Testis (tissue), 2 donors: ENCODE measurements at regions not wholly inside any gene's neighbourhood (a gene's known extent, or its start where the extent isn't known, plus 50 kb on each side); places are given as distances from the start of the nearest gene placed in this dataset.

Experiments
- CTCF ChIP-seq, 3 experiments: fragments of 450-650 bp in 2 of 3; fragments of 200-600 bp in 1 of 3; sonication (generic) in 1 of 3; IDR thresholded peaks; one replicate each; pipeline ENCODE4 v1.5.1; 2016 to 2019; ENCODE audit warnings: antibody characterized with exemption in 3 of 3, mild to moderate bottlenecking in 2 of 3, moderate library complexity in 1 of 3
- POLR2A ChIP-seq: fragments of 450-650 bp; IDR thresholded peaks from one replicate; pipeline ENCODE4 v1.6.1; 2017; ENCODE audit warnings: antibody characterized with exemption, mild to moderate bottlenecking, moderate library complexity

- no peak for TF ChIP-seq CTCF (IDR thresholded peaks at IDR 0.05)
- no peak for TF ChIP-seq POLR2A
Measured at GRCh38 chr13:18739310-18739709, 442.3 kb downstream of the TUBA3C start.
